Upper lobe of left lung (tissue), 6 donors: ENCODE measurements at regions not wholly inside any gene's neighbourhood (a gene's known extent, or its start where the extent isn't known, plus 50 kb on each side); places are given as distances from the start of the nearest gene placed in this dataset.

ENCODE experiments used
- ATAC-seq, 2 donors: fragments of 200-7000 bp; cut with Tn5 transposase; one replicate each; pipeline ENCODE4 v1.9.1; 2022; ENCODE audit warnings: mild to moderate bottlenecking in 2 of 2, moderate library complexity in 2 of 2; ENCODE audit not compliant: low FRiP score in 2 of 2
- DNase-seq, 2 donors: peaks; one replicate each; pipeline ENCODE4 v3.0.0-alpha.2; 2019 to 2020
- H3K27ac ChIP-seq, 4 donors: fragments of 200-600 bp; sonication (generic); one replicate each; pipeline ENCODE4 v1.5.1; 2016 to 2019
- H3K27me3 ChIP-seq, 4 donors: fragments of 200-600 bp; sonication (generic); one replicate each; pipeline ENCODE4 v1.5.1; 2017 to 2019
- H3K36me3 ChIP-seq, 4 donors: fragments of 200-600 bp; sonication (generic); one replicate each; pipeline ENCODE4 v1.5.1; 2016 to 2019
- H3K4me1 ChIP-seq, 4 donors: fragments of 200-600 bp; sonication (generic); one replicate each; pipeline ENCODE4 v1.5.1; 2018 to 2019
- H3K4me3 ChIP-seq, 4 donors: fragments of 200-600 bp; sonication (generic); one replicate each; pipeline ENCODE4 v1.5.1; 2017 to 2019; ENCODE audit warnings: mild to moderate bottlenecking in 2 of 4, moderate library complexity in 1 of 4
- H3K9me3 ChIP-seq, 4 donors: fragments of 200-600 bp; sonication (generic); one replicate each; pipeline ENCODE4 v1.5.1; 2018 to 2019
- EP300 ChIP-seq, 4 donors: sonication (generic); formaldehyde crosslinking; IDR thresholded peaks; one replicate each; pipeline ENCODE4 v1.5.1; 2017; ENCODE audit warnings: antibody characterized with exemption in 4 of 4, control low read depth in 2 of 4
- POLR2A ChIP-seq, 4 donors: fragments of 450-650 bp; IDR thresholded peaks; one replicate each; pipeline ENCODE4 v1.5.1; 2016 to 2017; ENCODE audit warnings: antibody characterized with exemption in 4 of 4, mild to moderate bottlenecking in 2 of 4
- POLR2AphosphoS5 ChIP-seq, 2 donors: sonication (generic); formaldehyde crosslinking; IDR thresholded peaks; one replicate each; pipeline ENCODE4 v1.5.1; 2017; ENCODE audit warnings: antibody characterized with exemption in 2 of 2
- WGBS, 2 donors: methylation state at CpG; one replicate each; pipeline ENCODE4 v1.1.5; 2017 to 2018; 5-methylcytosine and 5-hydroxymethylcytosine counted together
- TF ChIP-seq, protein P1 (sequence below), 6 experiments: fragments of 450-650 bp in 4 of 6; fragments of 200-600 bp in 2 of 6; sonication (generic) in 2 of 6; IDR thresholded peaks; one replicate each; pipeline ENCODE4 v1.5.1; 2016 to 2019; ENCODE audit warnings: antibody characterized with exemption in 6 of 6
- donor health status: DM: no; HTN: no; CAD: no; lungs with moderate emphysema.
- donor health status: DM: no; HTN: yes; CAD: no; lungs with severe emphysema.

DNA sequence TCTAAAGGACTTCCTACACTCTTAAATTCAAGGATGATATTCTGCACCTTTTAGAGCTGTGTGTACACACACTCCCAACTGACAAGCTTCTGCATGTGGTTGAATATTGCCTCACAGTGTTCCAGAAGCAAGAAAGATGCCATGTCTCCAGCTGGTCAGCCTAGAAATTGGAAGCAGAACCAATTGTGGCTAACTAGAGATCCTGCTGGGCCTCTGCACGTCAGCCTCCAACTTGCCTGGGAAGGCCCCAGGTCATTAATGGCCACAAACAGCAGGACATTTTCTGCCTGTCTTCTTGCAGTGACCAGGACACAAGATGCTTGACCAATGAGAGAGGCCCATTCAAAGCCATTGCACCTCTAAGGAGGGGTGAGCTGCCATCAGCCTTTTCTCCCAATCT lies 571.9 kb upstream of the BRINP1 start:
- no peaks in the 10 kb centered on the region for H3K27me3 ChIP-seq
- H3K27ac ChIP-seq: no peak overlapping the region
- H3K9me3 ChIP-seq: no peaks in the 10 kb centered on the region
- 67 to 95% methylated on average over 1 of the region's 1 CpG for WGBS, 2 donors
- no peak for TF ChIP-seq EP300 (IDR thresholded peaks at IDR 0.05)
- no peak for TF ChIP-seq POLR2AphosphoS5 (IDR thresholded peaks at IDR 0.05)
- TF ChIP-seq POLR2A (IDR thresholded peaks at IDR 0.05): no peak
- TF ChIP-seq, protein P1, sequence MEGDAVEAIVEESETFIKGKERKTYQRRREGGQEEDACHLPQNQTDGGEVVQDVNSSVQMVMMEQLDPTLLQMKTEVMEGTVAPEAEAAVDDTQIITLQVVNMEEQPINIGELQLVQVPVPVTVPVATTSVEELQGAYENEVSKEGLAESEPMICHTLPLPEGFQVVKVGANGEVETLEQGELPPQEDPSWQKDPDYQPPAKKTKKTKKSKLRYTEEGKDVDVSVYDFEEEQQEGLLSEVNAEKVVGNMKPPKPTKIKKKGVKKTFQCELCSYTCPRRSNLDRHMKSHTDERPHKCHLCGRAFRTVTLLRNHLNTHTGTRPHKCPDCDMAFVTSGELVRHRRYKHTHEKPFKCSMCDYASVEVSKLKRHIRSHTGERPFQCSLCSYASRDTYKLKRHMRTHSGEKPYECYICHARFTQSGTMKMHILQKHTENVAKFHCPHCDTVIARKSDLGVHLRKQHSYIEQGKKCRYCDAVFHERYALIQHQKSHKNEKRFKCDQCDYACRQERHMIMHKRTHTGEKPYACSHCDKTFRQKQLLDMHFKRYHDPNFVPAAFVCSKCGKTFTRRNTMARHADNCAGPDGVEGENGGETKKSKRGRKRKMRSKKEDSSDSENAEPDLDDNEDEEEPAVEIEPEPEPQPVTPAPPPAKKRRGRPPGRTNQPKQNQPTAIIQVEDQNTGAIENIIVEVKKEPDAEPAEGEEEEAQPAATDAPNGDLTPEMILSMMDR (IDR thresholded peaks at IDR 0.05): no peak
- no peak for ATAC-seq
- no peak for DNase-seq
- H3K4me1 ChIP-seq: peaks cover 0 to 4% (median 1%) of the 10 kb centered on the region in 4 donors
- H3K36me3 ChIP-seq: no peaks in the 10 kb centered on the region
- no peak overlapping the region for H3K4me3 ChIP-seq

DNA sequence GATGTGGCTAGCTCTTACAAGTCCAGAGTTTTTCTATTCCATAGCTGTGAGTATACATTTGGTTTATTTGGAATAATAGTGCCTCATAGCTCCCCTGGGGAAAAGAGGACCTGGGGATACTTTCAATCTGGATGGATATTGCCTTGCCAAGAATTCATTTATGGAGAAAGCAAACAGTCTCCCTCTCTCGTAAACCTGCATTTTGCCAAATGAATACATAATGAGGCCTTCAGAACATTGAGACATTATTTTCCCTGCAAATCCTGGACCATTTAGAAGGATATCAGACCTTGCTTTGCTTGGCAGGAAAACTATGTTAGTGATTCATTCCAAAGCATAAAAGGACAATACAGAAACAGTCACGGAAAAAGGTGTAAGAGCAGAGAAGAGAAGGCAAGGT lies 569.6 kb upstream of the BRINP1 start:
- DNase-seq (no peak), ATAC-seq (no peak)
- Histone ChIP-seq H3K4me1 (peaks cover 0 to 4% (median 0%) of the 10 kb centered on the region in 4 donors), H3K4me3 (no peak overlapping the region), H3K27me3 (no peaks in the 10 kb centered on the region), H3K27ac (no peak overlapping the region), H3K36me3 (no peaks in the 10 kb centered on the region), H3K9me3 (no peaks in the 10 kb centered on the region)
- WGBS, 2 donors: 43 to 55% methylated on average over 2 of the region's 2 CpGs
- no peak for TF ChIP-seq POLR2AphosphoS5 (IDR thresholded peaks at IDR 0.05)
- no peak for TF ChIP-seq EP300 (IDR thresholded peaks at IDR 0.05)
- TF ChIP-seq POLR2A (IDR thresholded peaks at IDR 0.05): no peak
- TF ChIP-seq, protein P1 (IDR thresholded peaks at IDR 0.05): no peak

DNA sequence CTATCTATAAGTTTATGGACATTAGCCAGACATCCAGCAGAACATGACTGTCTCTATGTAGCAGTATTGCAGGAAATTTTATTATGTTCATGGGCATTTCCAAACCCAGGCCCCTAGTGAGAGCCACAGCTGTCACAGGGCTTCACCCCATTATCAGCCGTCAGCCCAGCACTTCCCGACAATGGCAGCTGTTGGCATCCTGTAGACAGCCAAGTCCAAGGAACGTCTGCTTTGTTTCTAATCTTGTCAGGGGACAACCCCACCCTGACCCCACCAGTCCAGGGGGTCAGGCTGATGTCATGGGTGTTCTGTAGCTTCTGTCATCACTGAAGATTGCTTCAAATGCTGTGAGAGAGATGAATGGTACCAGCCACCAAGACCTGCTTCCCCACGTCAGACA lies 565.3 kb upstream of the BRINP1 start:
- Histone ChIP-seq H3K27me3 (no peaks in the 10 kb centered on the region), H3K4me1 (peaks cover 0 to 4% (median 0%) of the 10 kb centered on the region in 4 donors), H3K4me3 (no peak overlapping the region), H3K36me3 (no peaks in the 10 kb centered on the region), H3K27ac (no peak overlapping the region), H3K9me3 (no peaks in the 10 kb centered on the region)
- DNase-seq (no peak), ATAC-seq (no peak)
- no peak for TF ChIP-seq POLR2AphosphoS5 (IDR thresholded peaks at IDR 0.05)
- no peak for TF ChIP-seq EP300 (IDR thresholded peaks at IDR 0.05)
- no peak for TF ChIP-seq POLR2A (IDR thresholded peaks at IDR 0.05)
- TF ChIP-seq, protein P1 (IDR thresholded peaks at IDR 0.05): no peak
- 60 to 70% methylated on average over 4 of the region's 4 CpGs for WGBS, 2 donors

DNA sequence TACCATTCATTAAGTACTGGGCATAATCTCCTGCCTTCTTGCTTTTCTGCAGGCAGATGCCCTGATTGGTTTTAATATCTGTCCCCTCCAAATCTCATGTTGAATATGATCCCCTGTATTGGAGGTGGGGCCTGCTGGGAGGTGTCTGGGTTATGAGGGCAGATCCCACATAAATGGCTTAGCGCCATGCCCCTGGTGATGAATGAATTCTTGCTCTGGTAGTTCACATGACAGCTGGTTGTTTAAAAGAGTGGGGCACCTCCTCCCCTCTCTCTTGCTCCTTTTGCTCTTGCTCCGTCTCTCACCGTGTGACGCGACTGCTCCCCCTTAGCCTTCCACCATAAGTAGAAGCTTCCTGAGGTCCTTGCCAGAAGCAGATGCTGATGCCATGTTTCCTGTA lies 564.0 kb upstream of the BRINP1 start:
- DNase-seq (no peak), ATAC-seq (no peak)
- no peak for TF ChIP-seq POLR2AphosphoS5 (IDR thresholded peaks at IDR 0.05)
- TF ChIP-seq EP300 (IDR thresholded peaks at IDR 0.05): no peak
- TF ChIP-seq POLR2A (IDR thresholded peaks at IDR 0.05): no peak
- TF ChIP-seq, protein P1 (IDR thresholded peaks at IDR 0.05): no peak
- Histone ChIP-seq H3K4me1 (no peaks in the 10 kb centered on the region), H3K4me3 (no peak overlapping the region), H3K27ac (no peak overlapping the region), H3K27me3 (no peaks in the 10 kb centered on the region), H3K36me3 (no peaks in the 10 kb centered on the region), H3K9me3 (no peaks in the 10 kb centered on the region)
- 89 to 90% methylated on average over 5 of the region's 5 CpGs for WGBS, 2 donors

DNA sequence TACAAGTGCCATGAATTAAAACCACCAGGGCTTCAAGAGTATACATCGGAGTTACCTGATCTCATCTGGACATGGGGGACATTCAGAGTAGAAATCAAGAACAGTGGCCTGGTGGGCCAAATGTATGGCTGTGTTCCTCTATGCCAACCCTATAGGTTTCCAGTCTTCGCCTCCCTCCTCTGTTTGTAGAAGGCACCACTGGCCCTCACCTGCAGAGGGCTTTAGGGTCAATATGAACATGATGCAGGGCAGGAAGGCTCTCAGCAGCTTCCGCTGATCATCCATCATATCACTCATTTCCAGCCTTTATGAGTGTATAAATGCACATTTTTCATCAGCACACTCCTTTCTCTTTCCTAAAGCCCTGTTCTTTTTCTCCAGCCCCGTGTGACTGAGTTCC lies 555.5 kb upstream of the BRINP1 start:
- 80 to 86% methylated on average over 4 of the region's 4 CpGs for WGBS, 2 donors
- no peak overlapping the region for H3K27ac ChIP-seq
- ATAC-seq: no peak
- no peaks in the 10 kb centered on the region for H3K27me3 ChIP-seq
- H3K4me3 ChIP-seq: no peak overlapping the region
- TF ChIP-seq, protein P1 (IDR thresholded peaks at IDR 0.05): no peak
- H3K36me3 ChIP-seq: no peaks in the 10 kb centered on the region
- peaks cover 0 to 8% (median 0%) of the 10 kb centered on the region in 4 donors for H3K9me3 ChIP-seq
- no peak for DNase-seq
- no peaks in the 10 kb centered on the region for H3K4me1 ChIP-seq
